GM21576 (cell line): ENCODE measurements at regions not wholly inside any gene's neighbourhood (a gene's known extent, or its start where the extent isn't known, plus 50 kb on each side); places are given as distances from the start of the nearest gene placed in this dataset.
"Not testable (repeated sequence)": the region's sequence is repeated elsewhere in the genome, so short reads cannot be mapped to it uniquely, and the experiment has no call there.

Experiments
- ATAC-seq: cut with Tn5 transposase; IDR thresholded peaks from one replicate; pipeline ENCODE4 v1.9.1; 2021; ENCODE audit warnings: mild to moderate bottlenecking, moderate library complexity; ENCODE audit not compliant: unreplicated experiment

DNA sequence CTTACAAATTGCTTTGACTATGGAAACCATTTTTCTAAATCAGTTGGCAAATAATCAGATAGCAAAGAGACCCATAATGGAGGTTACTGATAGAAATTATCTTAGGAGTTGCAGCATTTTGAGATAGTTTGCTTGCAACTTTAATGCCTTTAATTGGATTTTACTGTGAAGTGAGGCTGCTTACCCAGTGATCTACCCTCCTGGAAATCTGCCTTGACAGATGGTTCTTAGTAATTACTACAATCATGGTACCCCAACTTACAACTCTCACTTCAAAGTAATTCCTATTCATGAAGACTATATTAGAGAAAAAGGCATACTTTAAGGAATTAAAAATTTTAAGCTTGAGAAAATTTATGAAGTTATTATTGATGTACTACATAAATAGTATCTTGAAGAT lies 1288.6 kb upstream of the CDH2 start:
- ATAC-seq = no peak

DNA sequence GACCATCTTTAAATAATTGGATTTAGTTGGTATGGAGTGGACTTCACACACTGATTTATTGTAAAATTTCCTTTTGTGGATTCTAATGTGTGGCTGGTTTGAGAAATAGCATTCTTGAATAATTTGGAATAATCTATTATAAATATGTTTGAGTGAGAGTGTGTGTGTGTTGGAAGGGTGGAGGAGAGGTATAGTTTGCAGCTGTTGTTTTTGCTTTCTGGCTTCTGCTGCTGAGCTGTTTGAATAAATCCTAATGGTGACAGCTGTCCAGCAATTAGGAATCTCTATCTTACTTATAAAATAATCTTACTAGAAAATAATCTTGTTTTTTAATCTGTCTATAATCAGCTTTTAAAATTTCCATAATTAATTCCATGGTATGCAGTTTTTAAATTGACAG lies 1283.0 kb upstream of the CDH2 start:
- ATAC-seq = no peak

DNA sequence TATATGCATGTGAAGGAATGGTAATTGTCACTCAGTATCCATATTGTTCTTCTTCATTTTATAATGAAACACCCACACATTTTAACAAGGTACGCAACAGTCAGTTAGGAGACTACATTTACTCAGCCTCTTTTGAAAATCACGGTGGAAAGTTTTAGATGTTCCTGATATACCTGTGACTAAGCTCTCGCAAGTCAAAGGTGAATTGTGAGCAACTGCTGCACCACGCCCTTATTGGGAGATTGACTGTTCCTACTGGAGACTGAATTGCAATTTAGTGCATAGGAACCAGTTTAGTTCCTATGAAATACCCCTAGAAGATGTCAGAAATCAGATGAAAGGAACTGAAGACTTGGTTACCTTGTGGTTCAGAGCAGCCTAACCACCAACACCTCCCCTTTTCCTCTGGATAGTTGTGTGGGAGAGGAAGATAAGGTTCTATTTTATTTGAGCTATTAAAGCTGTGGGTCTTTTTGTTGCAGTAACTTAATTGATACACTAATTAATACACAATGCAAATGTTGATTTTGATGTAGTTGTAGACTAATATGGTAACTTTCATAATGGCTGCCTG lies 1280.5 kb upstream of the CDH2 start:
- no peak for ATAC-seq

DNA sequence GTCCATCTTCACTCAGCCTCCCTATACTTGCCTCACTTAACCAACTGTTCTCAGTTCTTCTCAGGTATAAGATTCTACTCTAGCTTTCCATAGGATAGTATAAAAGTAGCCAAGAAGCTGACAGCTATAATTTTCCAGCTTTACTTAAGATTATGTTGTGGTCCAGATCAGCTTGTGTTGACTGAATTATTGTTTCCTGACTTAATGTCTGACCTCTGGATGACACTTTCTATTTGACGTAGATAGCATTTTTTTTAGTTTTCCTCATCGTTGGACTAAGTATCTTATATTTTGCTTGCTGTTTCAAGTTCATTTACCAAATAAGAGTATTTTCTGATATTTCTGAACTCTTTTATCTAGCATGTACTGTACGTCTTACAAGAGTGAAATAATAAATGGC lies 1272.5 kb upstream of the CDH2 start:
- ATAC-seq = no peak

- no peak for ATAC-seq
These were observed 1262.5 kb upstream of the CDH2 start for GRCh38 chr18:29439398-29439797.

- ATAC-seq = no peak
These were observed 1259.5 kb upstream of the CDH2 start for GRCh38 chr18:29436459-29436858.

GRCh38 chr18:29434650-29435049 lies 1257.7 kb upstream of the CDH2 start:
- ATAC-seq = no peak

- no peak for ATAC-seq
These were observed 1253.5 kb upstream of the CDH2 start for GRCh38 chr18:29430416-29430815.

- no peak for ATAC-seq
These were observed 1241.2 kb upstream of the CDH2 start for GRCh38 chr18:29418136-29418535.

- no peak for ATAC-seq
These were observed 1230.1 kb upstream of the CDH2 start for GRCh38 chr18:29406996-29407395.

- ATAC-seq = no peak
These were observed 1220.6 kb upstream of the CDH2 start for GRCh38 chr18:29397536-29397935.

GRCh38 chr18:29383311-29384273 lies 1206.7 kb upstream of the CDH2 start:
- no peak for ATAC-seq

DNA sequence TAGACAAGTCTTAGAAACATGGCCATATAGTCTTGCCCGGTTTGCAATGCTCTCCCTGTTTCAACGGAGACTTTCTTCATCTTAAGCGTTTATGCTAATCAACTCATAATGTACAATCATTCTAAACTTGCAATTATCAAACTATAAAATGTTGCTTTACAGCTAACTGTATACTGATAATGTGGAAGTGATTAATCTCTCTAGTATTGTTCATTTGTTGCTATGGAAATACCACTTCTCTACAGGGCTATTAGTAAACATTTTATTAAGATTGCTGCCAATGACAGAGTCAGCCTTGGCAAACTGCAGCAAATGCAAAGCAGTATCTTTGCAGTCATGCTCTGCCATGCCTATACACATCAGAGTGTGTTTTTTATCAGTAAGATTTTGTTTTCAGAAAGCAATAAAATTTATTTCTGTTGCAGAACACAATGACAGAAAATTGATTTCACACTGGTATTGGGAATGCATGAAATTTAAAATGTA lies 1201.8 kb upstream of the CDH2 start:
- ATAC-seq = no peak

DNA sequence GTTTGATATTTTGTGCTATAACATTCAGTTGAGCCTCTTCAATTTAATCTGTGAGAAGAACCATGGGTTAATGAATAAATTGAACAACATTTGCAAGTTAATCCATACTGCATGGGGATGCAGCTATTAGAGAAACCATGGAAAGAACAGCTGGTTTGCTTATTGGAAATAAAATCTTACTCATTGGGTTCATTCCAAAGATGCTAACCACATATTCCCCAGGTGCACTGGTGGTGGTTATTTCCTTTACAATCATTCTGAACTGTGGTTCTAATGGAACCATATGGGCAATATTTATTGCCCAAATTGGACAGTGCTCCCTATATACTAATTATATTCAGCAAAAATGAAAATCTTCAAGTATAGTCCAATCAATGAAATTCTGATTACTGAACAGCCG lies 1200.4 kb upstream of the CDH2 start:
- ATAC-seq = no peak

DNA sequence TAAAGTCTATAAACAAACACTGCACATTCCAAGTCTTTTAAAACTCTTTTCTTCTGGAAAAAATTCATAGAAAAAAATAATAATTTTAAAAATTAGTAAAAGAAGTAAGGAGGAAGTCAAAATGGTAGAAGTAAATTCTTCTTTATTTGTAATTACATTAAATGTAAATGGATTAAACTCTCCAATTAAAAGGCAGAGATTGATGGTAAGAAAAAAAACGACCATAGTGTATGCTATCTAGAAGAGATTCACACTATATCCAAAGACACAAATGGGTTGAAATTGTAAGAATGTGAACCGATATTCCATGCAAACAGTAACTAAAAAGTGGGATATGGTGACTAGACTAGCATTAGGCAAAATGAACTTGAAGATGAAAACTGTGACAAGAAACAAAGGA lies 1196.1 kb upstream of the CDH2 start:
- no peak for ATAC-seq

DNA sequence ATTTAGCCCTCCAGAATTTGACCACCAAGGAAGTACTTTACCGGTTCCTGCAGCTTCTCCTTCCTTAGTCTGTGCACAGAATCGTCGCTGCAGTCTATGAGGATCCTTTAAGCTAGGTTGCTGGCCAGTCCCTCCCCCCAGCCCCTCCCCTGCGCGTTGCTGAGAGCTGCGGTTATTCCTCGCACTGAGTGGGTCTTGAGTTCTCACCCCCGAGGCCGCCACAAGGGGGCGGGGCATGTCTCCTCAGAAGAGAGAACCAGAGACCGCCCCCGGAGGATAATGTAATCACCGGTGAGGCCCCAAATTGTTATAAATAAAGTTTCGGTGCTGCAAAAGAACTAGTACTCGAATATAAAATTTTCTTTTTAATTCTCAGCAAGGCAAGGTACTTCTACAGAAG lies 1184.9 kb upstream of the CDH2 start:
- ATAC-seq = no peak

DNA sequence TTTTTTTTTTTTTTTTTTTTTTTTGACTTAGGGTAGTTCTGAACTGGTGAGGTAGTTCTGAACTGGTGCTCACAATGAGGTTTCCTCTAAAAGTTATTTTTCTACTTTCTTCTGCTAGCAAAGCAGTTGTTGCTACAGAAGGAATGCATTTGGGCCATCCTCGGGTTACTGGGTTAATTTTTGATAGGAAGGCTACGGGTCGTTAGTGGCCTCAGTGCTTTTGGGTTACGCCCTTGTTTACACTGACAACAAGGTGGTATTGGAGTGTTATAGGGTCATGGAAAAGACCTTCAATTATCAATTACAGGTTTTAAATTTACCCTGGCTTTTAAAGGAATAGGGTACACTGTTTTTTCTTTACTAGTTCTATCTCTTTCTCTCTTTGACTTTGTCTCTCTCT lies 1183.7 kb upstream of the CDH2 start:
- not testable (repeated sequence) for ATAC-seq

GRCh38 chr18:29359222-29359621 lies 1182.3 kb upstream of the CDH2 start:
- ATAC-seq = not testable (repeated sequence)

DNA sequence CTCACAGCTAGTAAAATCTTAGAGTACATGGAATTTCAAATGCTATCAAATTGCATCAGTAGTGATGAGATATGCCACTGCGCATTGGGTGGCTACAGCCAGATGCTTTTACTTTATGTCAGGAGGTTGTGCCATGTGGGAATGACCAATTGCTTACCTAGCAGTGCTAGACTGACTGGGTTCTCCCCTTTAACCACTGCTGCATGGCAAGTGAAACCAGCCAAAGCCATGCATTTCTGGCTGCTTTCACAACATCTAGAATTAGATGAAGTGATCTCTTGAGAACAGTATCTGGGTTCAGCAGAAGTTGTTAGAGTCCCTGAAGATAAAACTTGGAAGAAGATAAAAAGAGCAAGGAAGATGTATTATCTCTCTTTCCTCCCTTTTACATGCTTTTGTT lies 1174.2 kb upstream of the CDH2 start:
- no peak for ATAC-seq

DNA sequence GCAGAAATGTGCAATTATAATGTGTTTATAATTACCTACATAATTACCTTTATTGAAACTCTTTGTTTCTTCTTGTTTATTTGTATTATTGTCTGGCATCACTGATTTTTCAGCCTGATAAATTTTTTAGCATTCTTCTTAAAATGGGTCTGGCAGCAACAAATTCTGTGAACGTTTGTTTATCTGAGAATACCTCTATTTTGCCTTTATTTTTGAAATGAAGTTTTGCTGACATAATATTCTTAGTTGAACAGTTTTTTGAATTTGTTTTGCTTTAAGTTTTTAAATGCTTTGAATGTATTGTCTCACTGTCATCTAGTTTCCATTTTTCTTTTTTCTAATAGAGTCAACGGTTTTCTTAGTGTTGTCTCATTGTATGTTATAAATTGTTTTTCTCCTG lies 1152.0 kb upstream of the CDH2 start:
- ATAC-seq = no peak

- no peak for ATAC-seq
These were observed 1149.3 kb upstream of the CDH2 start for GRCh38 chr18:29326214-29326613.

DNA sequence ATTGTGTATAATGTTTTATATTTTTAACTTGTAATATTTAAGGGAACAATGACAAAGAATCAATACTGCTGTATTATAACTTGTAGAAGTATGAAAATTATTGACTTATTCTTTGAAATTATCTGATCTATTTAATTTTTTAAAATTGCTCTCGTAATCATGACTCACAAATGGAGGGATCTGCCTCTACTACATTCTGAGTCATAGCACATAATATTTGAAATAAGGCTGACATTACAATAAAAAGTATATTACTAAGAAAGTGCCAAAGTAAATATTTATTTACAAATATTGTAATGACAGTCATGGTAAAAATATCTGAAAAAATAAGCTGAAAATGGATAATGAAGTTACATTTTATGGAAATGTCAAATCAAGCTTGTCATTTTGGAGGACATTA lies 1144.6 kb upstream of the CDH2 start:
- ATAC-seq = no peak
